Fibroblast of lung (primary cell): ENCODE measurements at regions not wholly inside any gene's neighbourhood (a gene's known extent, or its start where the extent isn't known, plus 50 kb on each side); places are given as distances from the start of the nearest gene placed in this dataset.

Source experiments
- EZH2 ChIP-seq: IDR thresholded peaks from 2 replicates; pipeline ENCODE4 v1.5.1; 2012; ENCODE audit warnings: low read length, control low read depth, mild to moderate bottlenecking; ENCODE audit errors: missing control alignments
- TF ChIP-seq, protein P1 (sequence below), 2 donors: IDR thresholded peaks in 1 of 2; conservative IDR thresholded peaks in 1 of 2; 1 replicate in 1 of 2; 2 replicates in 1 of 2; pipeline ENCODE4 v1.5.1; 2011 to 2012; ENCODE audit warnings: low read length in 2 of 2, control low read depth in 1 of 2, inconsistent platforms in 1 of 2, low read depth in 1 of 2, mild to moderate bottlenecking in 1 of 2

DNA sequence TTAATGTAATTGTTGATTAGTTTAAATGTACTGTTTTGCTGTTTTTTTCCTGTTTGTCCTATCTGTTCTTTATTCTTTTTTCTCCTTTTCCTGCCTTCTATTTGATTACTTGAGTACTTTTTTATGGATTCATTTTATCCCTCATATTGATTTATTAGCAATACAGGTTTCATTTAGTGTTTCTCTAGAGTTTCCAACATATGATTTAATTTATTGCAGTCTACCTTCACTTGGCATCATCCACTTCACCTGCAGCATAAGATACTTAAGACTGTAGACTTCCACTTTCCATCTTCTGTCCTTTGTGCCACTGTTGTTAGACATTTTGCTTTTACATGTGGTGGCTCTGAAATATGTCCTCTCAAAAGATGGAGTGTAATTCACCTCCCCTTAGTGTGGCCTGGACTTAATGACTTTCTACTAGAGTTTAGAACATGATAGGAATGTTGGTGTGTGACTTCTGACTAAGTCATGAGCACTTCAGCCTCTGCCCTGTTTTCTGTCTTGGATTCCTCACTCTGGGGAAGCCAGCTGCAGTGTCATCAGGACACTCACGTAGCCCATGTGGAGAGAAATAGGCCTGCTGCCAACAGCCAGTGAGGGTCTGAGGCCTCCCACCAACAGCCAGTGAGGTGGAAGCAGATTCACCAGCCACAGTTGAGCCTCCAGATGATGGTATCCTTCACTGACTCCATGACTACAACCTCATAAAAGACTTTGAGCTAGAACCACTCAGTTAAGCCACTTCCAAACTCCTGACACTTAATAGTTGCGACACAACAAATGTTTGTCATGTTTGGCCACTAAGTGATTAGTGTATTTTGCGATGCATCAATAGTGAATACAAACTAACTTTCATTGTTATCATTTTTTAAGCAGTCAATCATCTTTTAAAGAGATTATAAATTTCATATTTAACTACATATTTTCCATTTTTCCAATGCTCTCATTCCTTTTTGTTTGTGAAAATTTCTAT lies 643.5 kb upstream of the DPP6 start:
- TF ChIP-seq, protein P1, sequence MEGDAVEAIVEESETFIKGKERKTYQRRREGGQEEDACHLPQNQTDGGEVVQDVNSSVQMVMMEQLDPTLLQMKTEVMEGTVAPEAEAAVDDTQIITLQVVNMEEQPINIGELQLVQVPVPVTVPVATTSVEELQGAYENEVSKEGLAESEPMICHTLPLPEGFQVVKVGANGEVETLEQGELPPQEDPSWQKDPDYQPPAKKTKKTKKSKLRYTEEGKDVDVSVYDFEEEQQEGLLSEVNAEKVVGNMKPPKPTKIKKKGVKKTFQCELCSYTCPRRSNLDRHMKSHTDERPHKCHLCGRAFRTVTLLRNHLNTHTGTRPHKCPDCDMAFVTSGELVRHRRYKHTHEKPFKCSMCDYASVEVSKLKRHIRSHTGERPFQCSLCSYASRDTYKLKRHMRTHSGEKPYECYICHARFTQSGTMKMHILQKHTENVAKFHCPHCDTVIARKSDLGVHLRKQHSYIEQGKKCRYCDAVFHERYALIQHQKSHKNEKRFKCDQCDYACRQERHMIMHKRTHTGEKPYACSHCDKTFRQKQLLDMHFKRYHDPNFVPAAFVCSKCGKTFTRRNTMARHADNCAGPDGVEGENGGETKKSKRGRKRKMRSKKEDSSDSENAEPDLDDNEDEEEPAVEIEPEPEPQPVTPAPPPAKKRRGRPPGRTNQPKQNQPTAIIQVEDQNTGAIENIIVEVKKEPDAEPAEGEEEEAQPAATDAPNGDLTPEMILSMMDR (conservative IDR thresholded peaks at IDR 0.05 in 1 of 2, IDR thresholded peaks at IDR 0.05 in 1 of 2; ENCODE audit: low read depth in 1 of 2, low read length in 2 of 2) = no peak
- no peak for TF ChIP-seq EZH2
